ENCODE measurements at regions not wholly inside any gene's neighbourhood (a gene's known extent, or its start where the extent isn't known, plus 50 kb on each side); places are given as distances from the start of the nearest gene placed in this dataset.
"Not testable (repeated sequence)": the region's sequence is repeated elsewhere in the genome, so short reads cannot be mapped to it uniquely, and the experiment has no call there.

GRCh38 chr14:84485036-84485435 lies 1044.9 kb upstream of the FLRT2 start:
- no peak overlapping the region for H3K4me3 ChIP-seq (ENCODE audit: low read depth, low read length)
- DNase-seq (ENCODE audit: low read depth), result no peak
- TF ChIP-seq, protein P1, sequence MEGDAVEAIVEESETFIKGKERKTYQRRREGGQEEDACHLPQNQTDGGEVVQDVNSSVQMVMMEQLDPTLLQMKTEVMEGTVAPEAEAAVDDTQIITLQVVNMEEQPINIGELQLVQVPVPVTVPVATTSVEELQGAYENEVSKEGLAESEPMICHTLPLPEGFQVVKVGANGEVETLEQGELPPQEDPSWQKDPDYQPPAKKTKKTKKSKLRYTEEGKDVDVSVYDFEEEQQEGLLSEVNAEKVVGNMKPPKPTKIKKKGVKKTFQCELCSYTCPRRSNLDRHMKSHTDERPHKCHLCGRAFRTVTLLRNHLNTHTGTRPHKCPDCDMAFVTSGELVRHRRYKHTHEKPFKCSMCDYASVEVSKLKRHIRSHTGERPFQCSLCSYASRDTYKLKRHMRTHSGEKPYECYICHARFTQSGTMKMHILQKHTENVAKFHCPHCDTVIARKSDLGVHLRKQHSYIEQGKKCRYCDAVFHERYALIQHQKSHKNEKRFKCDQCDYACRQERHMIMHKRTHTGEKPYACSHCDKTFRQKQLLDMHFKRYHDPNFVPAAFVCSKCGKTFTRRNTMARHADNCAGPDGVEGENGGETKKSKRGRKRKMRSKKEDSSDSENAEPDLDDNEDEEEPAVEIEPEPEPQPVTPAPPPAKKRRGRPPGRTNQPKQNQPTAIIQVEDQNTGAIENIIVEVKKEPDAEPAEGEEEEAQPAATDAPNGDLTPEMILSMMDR (IDR thresholded peaks at IDR 0.05; ENCODE audit: control insufficient read depth, extremely low read depth, insufficient read depth), result no peak

DNA sequence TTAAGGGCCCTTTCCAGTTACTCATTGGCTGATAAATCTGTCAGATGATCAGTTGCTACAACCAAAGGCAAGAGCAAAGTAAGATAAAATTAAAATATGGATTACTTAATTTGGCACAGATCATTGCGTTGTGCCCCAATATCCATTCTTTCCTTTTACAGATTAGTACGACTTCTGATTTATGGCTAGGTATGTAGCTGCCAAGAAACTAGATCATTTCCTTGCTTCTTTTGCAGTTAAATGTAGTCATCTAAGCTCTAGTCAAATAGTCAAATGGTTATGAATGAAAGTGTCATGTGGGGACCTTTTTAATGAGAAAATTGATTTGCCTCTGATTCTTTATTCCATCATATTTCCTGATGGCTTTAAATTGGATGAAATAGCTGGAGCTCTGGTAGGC lies 1039.9 kb upstream of the FLRT2 start:
- TF ChIP-seq, protein P1 (IDR thresholded peaks at IDR 0.05; ENCODE audit: control insufficient read depth, extremely low read depth, insufficient read depth), result no peak
- no peak overlapping the region for H3K4me3 ChIP-seq (ENCODE audit: low read depth, low read length)
- no peak for DNase-seq (ENCODE audit: low read depth)

GRCh38 chr14:84492685-84493084 lies 1037.3 kb upstream of the FLRT2 start:
- no peak for DNase-seq (ENCODE audit: low read depth)
- no peak overlapping the region for H3K4me3 ChIP-seq (ENCODE audit: low read depth, low read length)
- TF ChIP-seq, protein P1 (IDR thresholded peaks at IDR 0.05; ENCODE audit: control insufficient read depth, extremely low read depth, insufficient read depth), result no peak

- no peak for DNase-seq (ENCODE audit: low read depth)
- TF ChIP-seq, protein P1 (IDR thresholded peaks at IDR 0.05; ENCODE audit: control insufficient read depth, extremely low read depth, insufficient read depth), result no peak
- no peak overlapping the region for H3K4me3 ChIP-seq (ENCODE audit: low read depth, low read length)
These were observed 1036.2 kb upstream of the FLRT2 start for GRCh38 chr14:84493779-84494178.

- no peak overlapping the region for H3K4me3 ChIP-seq (ENCODE audit: low read depth, low read length)
- TF ChIP-seq, protein P1 (IDR thresholded peaks at IDR 0.05; ENCODE audit: control insufficient read depth, extremely low read depth, insufficient read depth), result no peak
These were observed 1033.3 kb upstream of the FLRT2 start for GRCh38 chr14:84496677-84497076.

GRCh38 chr14:84512823-84513222 lies 1017.1 kb upstream of the FLRT2 start:
- DNase-seq (ENCODE audit: low read depth), result not testable (repeated sequence)

More at GRCh38 chr14:84496677-84497076, 1033.3 kb upstream of the FLRT2 start:
- no peak for DNase-seq (ENCODE audit: low read depth)

GRCh38 chr14:84519836-84520235 lies 1010.1 kb upstream of the FLRT2 start:
- H3K4me3 ChIP-seq (ENCODE audit: low read depth, low read length), result no peak overlapping the region
- TF ChIP-seq, protein P1 (IDR thresholded peaks at IDR 0.05; ENCODE audit: control insufficient read depth, extremely low read depth, insufficient read depth), result no peak

More at GRCh38 chr14:84512823-84513222, 1017.1 kb upstream of the FLRT2 start:
- not testable (repeated sequence) for H3K4me3 ChIP-seq (ENCODE audit: low read depth, low read length)

More at GRCh38 chr14:84519836-84520235, 1010.1 kb upstream of the FLRT2 start:
- no peak for DNase-seq (ENCODE audit: low read depth)

All from LNCaP clone FGC (cell line).